HG02623 (cell line): ENCODE measurements at regions not wholly inside any gene's neighbourhood (a gene's known extent, or its start where the extent isn't known, plus 50 kb on each side); places are given as distances from the start of the nearest gene placed in this dataset.
"Not testable (repeated sequence)": the region's sequence is repeated elsewhere in the genome, so short reads cannot be mapped to it uniquely, and the experiment has no call there.

Experiments
- ATAC-seq: cut with Tn5 transposase; IDR thresholded peaks from one replicate; pipeline ENCODE4 v1.9.1; 2021; ENCODE audit warnings: moderate library complexity; ENCODE audit not compliant: unreplicated experiment

DNA sequence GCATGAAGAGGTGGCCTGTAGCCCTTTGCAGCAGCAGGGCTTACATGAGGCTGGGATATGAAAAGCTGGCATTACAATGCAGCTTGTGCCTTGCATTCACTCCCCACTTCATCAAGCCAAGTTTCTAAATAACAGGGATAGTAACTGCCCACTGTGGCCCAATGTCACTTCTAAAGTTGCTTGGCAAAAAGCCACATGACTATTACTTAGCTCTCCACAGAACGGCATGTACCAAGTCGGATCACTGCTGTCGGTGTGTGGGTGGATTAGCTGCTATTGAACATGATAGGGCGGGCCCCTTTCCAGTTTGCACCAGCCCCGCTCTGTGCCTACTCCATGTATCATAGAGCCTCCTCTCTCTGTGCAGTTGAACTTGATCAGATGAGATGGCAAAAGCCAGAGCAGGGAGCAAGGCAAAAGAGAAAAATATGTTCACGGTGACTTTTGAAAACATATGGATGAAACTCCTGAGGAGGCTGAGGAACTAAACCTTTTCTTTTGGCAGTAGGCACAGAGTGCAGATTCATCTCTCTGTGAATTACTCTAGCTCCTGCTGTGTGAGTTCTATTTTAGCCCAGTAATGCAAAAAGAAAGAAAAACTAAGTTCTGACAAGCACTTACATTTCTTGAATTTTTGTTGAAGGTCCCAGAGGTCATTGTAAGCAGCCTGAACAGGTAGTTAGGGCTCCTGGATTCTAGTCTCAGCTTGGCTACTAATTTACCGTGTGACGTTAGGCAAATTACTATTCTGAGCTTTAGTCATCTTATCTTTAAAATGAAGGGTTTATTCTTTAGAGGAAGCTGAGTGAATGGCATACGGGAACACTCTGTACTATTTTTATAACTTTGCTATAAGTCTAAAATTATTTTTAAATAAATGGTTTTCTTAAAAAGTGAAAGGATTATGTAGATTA lies 125.6 kb upstream of the NBPF9 start:
- ATAC-seq = not testable (repeated sequence)

DNA sequence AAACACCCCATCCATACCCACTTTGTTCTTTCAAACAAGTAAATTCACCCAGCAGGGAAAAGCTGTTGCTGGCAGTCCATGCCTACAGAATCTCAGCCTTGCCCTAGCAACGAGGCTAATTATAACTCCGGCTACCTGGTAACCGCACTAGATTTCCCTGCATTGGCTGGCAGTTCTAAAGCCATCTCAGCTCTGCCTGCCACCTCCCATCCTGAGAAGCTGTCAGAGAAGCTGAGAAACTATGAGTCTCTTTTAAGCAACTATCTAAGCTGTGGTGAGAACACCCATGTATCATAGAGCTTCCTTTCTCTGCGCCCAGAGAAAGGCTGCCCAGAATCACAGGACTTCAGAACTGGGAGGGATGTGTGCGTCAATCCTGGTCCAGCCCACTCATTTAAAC lies 126.5 kb upstream of the NBPF9 start:
- not testable (repeated sequence) for ATAC-seq

DNA sequence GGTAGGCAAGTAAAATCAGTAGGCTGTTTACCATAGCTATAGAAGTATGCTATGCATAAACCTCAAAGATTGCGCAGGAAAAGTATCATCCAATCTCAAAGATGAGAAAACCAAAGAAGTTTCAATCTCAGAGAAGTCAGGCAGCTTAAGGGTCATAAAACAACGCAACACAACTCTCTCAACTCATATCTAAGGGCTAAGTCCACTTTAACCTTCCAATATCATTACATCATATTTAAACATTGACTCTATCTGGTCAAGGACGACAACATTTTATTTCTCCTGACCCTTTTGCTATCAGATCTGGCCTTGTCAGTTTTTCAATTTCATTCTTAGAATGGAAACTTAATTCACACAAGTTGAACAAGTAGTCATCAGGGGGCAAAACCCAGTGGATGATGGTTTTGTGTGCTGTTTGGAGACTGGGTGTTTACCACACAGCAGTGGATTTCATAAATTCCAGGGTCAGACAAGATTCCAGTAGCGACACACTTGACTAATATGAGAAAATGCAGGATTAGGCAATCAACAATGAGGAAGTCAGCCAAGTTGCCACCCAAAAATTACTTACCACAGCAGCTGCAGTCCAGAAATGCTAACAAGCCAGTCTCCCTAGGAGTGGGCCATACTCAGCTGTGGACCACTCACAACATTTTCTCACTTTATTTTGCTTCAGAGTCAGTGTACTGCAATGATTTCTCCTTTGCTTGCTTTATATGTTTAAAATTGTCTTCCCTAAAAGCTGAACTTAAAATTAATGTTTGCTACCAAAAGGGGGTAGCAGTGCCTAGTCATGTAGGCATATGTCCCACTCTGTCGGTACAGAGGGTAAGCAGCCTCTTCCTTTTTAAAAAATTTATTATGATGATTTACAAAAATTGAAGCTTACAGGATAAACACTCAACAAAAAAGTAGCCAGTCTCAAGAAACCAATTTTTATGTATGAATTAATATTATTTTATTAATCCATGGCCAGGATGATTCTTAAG lies 131.9 kb upstream of the NBPF9 start:
- not testable (repeated sequence) for ATAC-seq

DNA sequence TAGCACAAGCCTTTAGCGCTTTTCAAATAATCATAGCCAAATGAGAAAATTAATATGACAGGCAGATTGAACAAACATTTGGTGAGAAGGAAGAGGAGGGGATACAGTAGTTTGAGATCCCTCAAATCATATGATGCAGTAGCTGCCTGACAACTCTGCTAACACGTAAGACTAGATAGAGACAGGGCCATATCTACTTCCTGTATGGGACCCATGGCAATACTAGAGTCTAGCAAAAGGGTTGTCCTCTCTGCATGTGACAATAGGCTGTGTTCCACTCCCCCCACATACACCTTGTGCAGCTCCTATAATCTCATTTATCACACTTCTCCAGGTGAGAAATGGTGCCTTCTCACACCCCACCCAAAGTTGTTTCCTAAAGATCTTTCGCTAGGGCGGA lies 134.2 kb upstream of the NBPF9 start:
- ATAC-seq = not testable (repeated sequence)

DNA sequence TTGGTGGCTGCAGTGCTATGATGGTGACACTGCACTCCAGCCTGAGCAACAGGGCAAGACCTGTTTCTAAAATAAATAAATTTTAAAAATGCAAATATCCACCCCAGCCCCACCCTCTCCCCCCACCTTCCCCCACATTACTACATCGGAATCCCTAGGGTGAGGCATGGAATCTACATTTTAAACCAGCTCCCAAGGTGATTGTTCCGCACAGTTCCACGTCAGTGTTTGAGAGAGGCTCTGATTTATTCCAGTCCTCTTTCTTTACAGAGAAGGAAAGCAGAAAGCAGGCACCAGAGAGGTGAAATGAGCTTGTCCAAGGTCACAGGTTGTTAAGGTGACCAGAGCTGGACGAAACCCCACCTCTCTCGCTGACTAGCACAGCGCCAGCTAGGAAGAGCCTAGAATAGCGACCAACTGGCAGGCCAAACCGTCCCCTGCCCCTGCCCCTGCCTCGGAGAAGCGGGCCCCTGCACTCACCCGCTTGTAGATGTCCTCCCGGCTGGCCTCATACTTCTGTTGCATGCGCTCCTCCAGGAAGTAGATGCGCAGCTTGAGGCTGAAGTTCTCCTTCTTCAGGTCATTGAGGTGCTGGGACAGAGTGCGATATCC lies 136.7 kb upstream of the NBPF9 start:
- ATAC-seq = not testable (repeated sequence)

DNA sequence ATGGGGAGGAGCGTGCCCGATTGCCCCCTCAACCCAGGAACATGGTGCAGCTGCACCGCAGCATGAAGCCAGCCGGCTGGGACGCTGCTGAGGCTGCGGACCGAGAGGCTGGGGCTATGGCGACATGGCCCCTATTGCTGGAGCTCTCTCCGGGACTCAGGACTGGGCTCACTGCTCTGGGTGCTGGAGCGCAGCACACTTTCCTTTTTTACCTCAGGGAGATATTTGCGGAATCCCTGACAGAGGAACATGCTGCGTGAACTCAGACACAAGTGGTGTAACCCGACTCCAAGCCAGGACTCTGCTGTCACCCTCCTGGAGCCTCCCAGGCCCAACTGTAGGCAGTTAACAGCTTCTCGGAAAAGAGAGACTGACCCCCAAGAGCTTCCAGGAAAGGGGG lies 137.2 kb upstream of the NBPF9 start:
- not testable (repeated sequence) for ATAC-seq

DNA sequence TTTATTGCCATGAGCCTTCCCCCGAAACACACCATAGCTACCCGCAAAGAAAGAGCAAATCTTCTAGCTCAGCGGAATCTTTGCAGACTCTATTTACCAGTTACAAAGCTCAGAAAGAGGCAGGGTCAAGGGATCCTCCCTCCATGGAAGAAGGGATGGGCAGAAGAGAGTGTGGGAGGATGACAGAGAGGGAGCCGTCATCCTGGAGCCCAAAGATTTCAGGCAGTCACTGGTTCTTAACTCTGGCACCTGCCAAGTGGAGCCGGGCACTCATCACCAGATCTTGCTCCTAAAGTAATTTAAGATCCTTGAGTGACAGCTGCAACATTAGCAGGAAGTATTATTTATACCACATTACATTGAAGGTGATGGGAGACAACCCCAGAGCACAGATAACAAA lies 137.9 kb upstream of the NBPF9 start:
- not testable (repeated sequence) for ATAC-seq

DNA sequence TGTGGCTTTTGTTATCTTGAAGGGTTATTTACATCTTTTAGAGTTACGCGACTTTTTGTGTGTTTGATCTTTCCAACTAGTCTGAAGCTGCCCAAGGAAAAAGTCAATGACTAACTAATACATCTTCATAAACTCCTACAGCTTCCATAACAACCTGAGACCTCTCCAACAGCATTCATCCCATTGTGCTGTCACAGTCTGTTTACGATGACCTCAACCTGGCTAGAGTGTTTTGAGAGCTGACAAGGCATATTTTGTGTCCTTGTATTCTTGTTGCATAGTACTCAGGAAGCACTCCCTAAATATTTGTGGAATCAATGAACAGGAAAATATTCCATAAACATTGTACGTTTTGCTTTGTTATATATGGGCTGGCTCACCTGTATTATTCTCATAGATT lies 140.2 kb upstream of the NBPF9 start:
- ATAC-seq = not testable (repeated sequence)

DNA sequence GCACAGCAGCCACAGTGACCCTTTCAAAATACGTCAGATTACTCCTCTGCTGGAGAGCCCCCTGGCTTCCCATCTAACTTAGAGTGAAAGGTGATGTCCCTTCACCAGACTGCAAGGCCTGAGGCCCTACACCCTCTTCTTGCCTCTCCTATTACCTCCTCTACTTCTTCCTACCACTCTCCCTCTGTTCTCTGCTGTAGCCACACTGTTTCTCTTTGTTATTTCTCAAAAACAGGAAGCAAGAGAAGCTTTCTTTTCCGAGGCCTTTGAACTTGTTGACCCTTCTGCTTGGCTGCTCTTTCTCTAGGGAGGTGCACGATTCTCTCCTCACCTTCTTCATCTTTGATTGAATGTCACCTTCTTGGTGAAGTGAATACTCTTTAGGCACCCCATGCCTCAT lies 141.3 kb upstream of the NBPF9 start:
- not testable (repeated sequence) for ATAC-seq

DNA sequence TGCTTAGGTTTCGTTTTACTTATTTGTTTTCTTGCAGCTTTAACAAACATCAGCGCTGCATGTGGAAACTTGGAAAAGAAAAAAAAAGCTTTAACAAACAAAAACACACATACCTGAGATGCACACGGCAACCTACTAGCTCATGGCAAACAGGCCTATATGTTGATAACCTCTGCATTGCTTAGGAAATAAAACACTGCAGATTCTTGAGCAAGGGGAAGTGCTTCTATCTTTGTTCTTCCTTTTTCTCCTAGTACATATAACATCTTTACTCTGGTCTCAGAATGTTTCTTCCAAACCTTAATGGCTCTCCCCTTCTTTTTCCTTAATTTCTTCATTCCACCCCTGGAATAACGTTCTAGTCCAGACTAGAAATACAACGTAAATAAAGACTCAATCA lies 142.9 kb upstream of the NBPF9 start:
- ATAC-seq = not testable (repeated sequence)

DNA sequence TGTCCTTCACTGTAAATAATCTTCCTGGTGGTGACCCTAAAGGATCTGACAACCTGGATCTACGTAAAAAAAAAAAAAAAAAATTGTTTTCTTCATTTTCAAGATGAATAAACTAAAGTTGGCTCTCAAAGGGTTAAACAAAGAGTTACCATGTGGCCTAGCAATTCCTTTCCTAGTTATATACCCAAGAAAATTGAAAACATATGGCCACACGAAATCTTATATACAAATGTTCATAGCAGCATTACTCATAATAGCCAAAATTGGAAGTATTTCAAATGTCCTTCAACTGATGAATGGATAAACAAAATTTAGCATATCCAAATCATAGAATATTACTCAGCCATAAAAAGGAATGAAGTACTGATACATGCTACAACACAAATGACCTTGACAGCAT lies 145.3 kb upstream of the NBPF9 start:
- not testable (repeated sequence) for ATAC-seq

DNA sequence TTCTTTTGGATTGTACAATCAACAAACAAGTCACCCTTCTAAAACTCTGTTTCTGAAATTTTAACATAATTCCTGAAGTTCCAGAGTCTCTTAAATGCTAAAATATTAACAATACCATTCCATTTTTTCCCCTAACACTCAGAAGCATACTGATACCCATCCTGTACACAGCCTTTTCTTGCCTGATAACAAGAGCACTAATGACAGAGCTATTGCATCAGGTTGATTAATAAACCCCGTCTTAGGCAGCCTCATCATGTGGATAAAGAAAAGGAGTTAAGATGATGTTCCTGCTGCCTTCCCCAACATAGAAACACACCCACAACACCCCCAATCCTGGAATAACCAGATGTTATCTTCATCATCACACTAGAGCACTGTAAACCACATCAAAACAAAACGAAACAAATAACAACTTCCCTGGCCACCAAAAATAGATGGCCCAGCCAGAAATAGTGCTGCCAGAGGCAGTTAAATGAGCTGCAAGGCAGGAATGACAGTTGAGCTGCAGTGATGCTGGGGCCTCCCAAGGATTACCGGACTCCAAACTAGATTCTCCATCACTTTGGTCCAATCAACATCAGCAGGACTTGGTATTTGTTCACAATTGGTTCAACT lies 146.6 kb upstream of the NBPF9 start:
- ATAC-seq = not testable (repeated sequence)

DNA sequence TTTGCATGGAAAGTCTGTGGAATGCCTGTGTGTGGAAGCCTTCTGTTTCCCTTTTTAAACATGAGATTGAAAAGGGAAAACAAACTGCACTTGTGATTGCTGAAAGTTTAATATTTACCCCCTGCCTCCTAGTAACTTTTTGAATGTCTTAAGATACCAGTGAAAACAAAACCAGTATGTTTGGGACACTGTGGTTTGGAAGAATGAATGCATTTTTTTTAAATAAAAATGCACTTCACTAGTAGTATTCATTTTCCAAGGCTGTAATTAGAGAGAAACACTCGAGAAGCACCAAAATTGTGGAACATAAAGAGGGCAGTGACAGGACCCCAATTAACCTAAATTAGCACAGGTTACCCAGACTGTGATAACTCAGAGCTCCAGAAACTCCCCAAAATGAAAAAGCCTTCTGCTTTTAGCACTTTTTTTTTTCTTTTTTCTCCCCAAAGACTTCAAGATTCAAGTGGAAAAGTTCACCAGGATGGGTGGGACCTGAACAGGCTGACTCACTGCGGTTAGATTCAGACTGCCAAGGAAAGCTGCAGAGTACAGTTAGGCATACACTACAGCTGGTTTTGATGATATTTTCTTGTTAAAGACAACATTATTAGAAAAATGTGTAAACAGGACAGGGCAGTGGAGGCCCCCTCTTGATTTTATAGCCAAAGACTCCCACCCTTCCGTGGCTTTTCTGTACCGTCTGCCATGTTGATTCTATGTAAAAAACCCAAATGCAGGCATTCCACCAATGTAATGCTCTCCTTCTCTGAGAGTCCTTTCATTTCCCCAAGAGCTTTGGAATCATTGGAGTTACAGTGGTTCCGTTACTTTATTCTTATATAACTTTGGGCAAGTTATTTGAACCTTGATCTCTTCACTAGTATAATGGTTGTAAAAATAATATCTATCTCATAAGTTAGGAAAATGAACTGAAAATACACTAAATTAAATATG lies 151.8 kb upstream of the NBPF9 start:
- not testable (repeated sequence) for ATAC-seq

DNA sequence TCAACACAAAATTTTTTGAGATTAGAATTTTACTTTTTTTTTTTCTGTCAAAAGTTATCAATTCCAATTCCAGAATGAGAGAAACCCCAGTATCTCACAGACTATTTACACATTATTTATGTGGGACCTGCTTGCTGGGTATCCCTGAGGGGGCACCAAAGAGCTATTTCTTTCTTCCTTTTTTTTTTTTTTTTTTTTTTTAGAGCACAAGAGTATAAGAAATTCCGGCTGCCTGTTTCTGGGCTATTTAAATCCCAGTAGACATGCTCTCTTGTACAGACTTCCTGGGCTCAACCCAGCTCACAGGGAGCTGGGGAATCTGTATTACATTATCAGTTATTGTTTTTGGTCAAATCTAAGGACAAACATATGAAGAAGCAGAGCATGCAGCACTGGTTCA lies 156.9 kb upstream of the NBPF9 start:
- ATAC-seq = not testable (repeated sequence)

DNA sequence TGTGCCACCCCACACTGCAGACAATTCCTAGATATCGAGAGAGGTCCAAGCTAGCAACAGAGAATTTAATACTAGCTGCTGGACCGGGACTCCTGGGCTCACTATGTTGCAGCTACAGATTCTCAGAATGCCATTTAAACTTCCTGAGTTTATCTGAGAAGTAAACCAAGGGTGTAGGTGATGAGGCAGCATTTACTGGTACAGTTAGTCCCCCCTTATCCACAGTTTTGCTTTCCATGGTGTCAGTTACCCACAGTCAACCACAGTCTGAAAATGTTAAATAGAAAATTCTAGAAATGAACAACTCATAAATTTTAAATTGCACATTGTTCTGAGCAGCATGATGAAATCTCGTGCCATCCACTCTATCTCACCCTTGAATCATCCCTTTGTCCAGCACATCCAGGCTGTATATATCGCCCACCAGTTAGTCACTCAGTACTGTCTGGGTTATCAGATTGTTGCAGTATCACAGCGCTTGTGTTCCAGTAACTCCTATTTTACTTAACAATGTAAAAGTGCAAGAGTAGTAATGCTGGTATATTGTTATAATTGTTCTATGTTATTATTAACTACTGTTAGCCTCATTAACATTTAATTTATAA lies 157.5 kb upstream of the NBPF9 start:
- ATAC-seq = not testable (repeated sequence)

DNA sequence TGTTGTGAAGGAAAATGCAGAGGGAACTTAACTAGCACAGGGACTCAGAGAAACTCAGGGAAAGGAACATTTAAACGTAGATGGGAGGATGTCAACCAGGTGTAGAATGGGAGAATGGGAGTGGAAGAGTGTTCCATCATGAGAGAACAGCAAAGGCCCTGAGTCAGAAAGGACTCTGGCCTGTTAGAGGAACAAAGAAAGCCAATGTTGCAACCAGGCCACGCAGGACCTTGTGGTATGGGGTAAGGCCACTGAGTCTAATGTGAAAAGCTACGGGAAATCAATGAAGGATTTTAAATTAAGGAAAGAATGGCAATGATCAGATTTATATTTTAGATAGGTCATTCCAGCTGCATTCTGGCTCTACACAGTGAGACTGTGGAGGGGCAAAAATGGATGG lies 163.9 kb upstream of the NBPF9 start:
- ATAC-seq = not testable (repeated sequence)

DNA sequence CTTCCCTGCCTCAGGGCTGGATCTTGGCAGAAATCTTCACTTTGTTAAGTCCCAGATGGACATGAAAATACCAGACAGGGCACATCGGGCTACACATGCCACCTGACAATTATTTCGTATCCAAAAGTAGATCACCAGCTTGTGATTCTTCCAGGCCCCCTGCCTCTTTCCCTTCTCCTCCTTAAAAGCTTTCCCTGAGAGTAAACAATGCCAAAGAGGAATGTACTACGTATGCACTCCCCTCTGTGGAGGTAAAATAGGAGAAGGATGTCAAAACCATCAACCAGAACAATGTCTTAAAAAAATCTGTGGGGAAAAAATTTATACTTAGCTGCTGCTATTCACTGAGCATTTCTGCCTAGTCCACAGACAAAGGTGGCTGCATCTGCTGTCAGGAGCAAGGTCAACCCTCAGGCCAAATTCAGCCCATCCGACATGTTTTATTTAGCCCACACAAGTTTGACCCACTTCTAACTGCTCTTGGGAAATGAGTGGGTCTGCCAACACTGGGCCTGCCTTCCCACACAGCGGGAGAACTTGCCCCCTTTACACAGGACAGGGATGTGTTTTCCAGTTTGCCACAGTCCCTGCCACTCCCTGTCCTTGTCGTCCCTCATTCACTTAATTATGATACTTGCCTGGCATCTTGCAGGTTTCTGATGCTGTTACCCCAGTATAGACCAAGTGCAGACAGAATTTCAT lies 165.8 kb upstream of the NBPF9 start:
- ATAC-seq = not testable (repeated sequence)

DNA sequence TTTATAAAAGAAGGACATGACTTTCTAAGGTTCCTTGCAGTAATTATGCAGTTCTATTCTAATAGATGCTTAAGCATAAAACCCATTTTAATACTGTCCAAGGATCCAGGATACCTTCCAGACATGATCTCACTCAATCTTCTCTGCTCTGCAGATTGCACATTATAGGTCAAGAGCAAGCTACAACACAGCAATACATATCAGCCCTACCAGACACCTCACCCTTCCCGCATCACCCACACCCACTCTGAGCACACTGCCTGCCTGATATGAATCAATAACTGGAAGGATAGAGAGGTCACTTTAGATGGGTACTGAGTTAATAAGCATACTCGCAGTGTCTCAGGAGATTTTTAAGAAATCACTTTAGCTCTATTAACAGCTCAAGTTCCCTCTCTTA lies 166.5 kb upstream of the NBPF9 start:
- ATAC-seq = not testable (repeated sequence)
